ENCODE measurements at regions not wholly inside any gene's neighbourhood (a gene's known extent, or its start where the extent isn't known, plus 50 kb on each side); places are given as distances from the start of the nearest gene placed in this dataset.

GRCh38 chr6:144920391-144920961, 635.3 kb downstream of the UTRN start (continued):
- no peak for TF ChIP-seq CTBP2 (IDR thresholded peaks at IDR 0.05; ENCODE audit: borderline replicate concordance, insufficient read depth, insufficient read length, low read length)

Data from H1 (cell line).